Activated B cell treated with CpG ODN at 0.5 μM for 24 hours (primary cell): ENCODE measurements at regions not wholly inside any gene's neighbourhood (a gene's known extent, or its start where the extent isn't known, plus 50 kb on each side); places are given as distances from the start of the nearest gene placed in this dataset.

Experiments
- ATAC-seq: fragments of 200-7000 bp; cut with Tn5 transposase; one replicate; pipeline ENCODE4 v1.10.0; 2021; ENCODE audit warnings: low read depth, mild to moderate bottlenecking, moderate library complexity
- CTCF ChIA-PET: fragments of 350-600 bp; sonication (Branson Sonifier 250); formaldehyde crosslinking; loops from one replicate; lab custom pipeline; 2021; ENCODE audit warnings: antibody characterized with exemption; lab: Charles Lee
- POLR2A ChIA-PET: fragments of 350-600 bp; sonication (Branson Sonifier 250); formaldehyde crosslinking; loops from one replicate; lab custom pipeline; 2021; ENCODE audit warnings: antibody characterized with exemption; lab: Charles Lee
- DNase-seq: peaks from one replicate; pipeline ENCODE4 v3.0.0; 2022
- H3K27ac Mint-ChIP-seq: one replicate; pipeline ENCODE4 v1.8.0; 2020; ENCODE audit warnings: mixed read lengths
- H3K27me3 Mint-ChIP-seq: one replicate; pipeline ENCODE4 v1.8.0; 2021; ENCODE audit warnings: mixed read lengths
- H3K36me3 Mint-ChIP-seq: one replicate; pipeline ENCODE4 v1.8.0; 2021; ENCODE audit warnings: low read depth, mixed read lengths
- H3K4me1 Mint-ChIP-seq: one replicate; pipeline ENCODE4 v1.8.0; 2021; ENCODE audit warnings: mixed read lengths
- H3K4me3 Mint-ChIP-seq: one replicate; pipeline ENCODE4 v1.8.0; 2020; ENCODE audit warnings: mild to moderate bottlenecking, mixed read lengths
- H3K9me3 Mint-ChIP-seq: one replicate; pipeline ENCODE4 v1.8.0; 2020; ENCODE audit warnings: mixed read lengths
- intact Hi-C: fragments of 100-400 bp; cut with micrococcal nuclease; formaldehyde crosslinking; loops from one replicate; pipeline ENCODE4 v1.15.1; 2024
- TF ChIP-seq, protein P1 (sequence below): fragments of 200-600 bp; IDR thresholded peaks from one replicate; pipeline ENCODE4 v1.8.0; 2022; ENCODE audit warnings: antibody characterized with exemption, mild to moderate bottlenecking

- intact Hi-C loops, result no loop called here
- Mint-ChIP-seq H3K27me3 (no peaks in the 10 kb centered on the region), H3K9me3 (peaks cover 5% of the 10 kb centered on the region), H3K27ac (no peak overlapping the region), H3K36me3 (no peaks in the 10 kb centered on the region), H3K4me1 (no peaks in the 10 kb centered on the region), H3K4me3 (no peak overlapping the region)
- ChIA-PET CTCF (no interaction called here), POLR2A (no interaction called here)
- ATAC-seq, result no peak
- TF ChIP-seq, protein P1, sequence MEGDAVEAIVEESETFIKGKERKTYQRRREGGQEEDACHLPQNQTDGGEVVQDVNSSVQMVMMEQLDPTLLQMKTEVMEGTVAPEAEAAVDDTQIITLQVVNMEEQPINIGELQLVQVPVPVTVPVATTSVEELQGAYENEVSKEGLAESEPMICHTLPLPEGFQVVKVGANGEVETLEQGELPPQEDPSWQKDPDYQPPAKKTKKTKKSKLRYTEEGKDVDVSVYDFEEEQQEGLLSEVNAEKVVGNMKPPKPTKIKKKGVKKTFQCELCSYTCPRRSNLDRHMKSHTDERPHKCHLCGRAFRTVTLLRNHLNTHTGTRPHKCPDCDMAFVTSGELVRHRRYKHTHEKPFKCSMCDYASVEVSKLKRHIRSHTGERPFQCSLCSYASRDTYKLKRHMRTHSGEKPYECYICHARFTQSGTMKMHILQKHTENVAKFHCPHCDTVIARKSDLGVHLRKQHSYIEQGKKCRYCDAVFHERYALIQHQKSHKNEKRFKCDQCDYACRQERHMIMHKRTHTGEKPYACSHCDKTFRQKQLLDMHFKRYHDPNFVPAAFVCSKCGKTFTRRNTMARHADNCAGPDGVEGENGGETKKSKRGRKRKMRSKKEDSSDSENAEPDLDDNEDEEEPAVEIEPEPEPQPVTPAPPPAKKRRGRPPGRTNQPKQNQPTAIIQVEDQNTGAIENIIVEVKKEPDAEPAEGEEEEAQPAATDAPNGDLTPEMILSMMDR, result no peak
- no peak for DNase-seq
Measured at GRCh38 chr14:25430808-25431207, 380.9 kb upstream of the STXBP6 start.

DNA sequence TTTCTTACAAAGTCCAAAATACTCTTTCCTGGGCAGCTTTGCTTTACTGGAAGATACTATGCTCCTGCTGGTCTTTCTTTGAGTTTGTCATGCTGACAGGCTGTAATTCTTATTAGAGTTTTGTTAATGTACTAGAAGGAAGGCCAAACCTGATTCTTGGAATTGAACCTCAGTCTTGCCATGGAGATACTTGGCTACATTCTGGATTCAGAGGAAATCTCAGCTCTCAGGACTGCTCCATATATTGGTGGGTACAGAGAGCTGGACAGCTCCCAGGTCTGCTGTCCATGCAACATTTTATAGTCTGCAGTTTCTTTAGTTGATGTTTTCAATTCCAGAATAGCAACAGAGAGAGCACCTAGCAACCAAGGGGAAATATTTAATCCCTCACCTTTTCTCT is 363.1 kb upstream of the STXBP6 start:
- H3K27me3 Mint-ChIP-seq, result no peaks in the 10 kb centered on the region
- no peak overlapping the region for H3K27ac Mint-ChIP-seq
- TF ChIP-seq, protein P1, result no peak
- no peaks in the 10 kb centered on the region for H3K36me3 Mint-ChIP-seq
- DNase-seq (no peak), ATAC-seq (no peak)
- H3K4me3 Mint-ChIP-seq, result no peak overlapping the region
- POLR2A ChIA-PET, result no interaction called here
- H3K9me3 Mint-ChIP-seq, result no peaks in the 10 kb centered on the region
- no peaks in the 10 kb centered on the region for H3K4me1 Mint-ChIP-seq
- intact Hi-C loops, result no loop called here
- CTCF ChIA-PET, result interaction anchor here (1.0 kb wide), 1 partner anchor 702 kb away, joined by 3 read pairs; no protein-coding TSS in a partner anchor

DNA sequence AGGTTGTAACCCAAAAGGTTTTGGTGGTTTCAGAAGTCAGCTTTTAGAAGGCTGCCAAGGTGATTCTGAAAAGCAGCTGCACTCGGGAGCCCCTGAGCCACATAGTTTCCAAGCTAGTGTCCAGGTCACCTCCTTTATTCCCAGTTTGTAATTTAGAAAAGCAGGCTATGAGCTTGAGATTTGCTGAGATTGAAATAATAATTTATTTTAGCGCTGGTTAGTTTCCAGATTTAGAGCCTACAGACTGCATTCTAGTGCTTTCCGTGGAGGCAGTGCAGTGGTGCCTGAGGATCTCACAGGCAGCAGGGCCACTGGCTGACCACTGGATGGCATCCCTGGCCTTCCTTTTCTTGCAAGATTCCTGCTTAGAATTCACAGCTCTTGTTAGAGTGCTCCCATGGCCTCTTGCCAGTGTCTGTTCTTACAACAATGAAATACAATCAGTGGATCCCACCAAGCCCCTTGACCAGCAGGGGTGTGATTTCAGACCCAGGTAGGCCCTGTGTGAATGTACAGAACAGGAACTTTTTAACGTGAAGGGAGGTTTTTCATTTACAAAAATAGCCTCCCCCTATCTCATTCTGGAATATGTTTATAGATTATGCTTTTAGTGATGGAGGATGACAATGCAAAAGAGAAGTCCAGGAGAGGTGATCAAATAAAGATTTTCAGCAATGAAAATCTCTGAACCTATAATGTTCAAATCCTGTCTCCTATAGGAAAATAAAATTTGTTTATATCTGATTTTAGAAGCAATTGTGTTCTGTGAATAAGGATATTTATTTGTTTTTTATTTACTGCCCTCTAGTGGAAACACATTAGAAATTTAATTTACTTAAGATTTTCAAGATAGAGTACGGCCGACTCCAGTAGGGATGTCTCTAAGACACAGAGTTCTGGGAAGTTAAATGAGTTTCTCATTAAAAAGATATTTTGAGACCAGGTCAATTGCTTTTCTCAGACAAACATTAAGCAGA is 362.1 kb upstream of the STXBP6 start:
- TF ChIP-seq, protein P1, result no peak
- CTCF ChIA-PET, result interaction anchor here (1.0 kb wide), 1 partner anchor 701 kb away, joined by 3 read pairs; no protein-coding TSS in a partner anchor
- Mint-ChIP-seq H3K27ac (no peak overlapping the region), H3K36me3 (no peaks in the 10 kb centered on the region), H3K4me1 (no peaks in the 10 kb centered on the region), H3K4me3 (no peak overlapping the region), H3K27me3 (no peaks in the 10 kb centered on the region), H3K9me3 (no peaks in the 10 kb centered on the region)
- no peak for DNase-seq
- no peak for ATAC-seq
- intact Hi-C loops, result no loop called here
- POLR2A ChIA-PET, result no interaction called here

GRCh38 chr14:25406818-25407217 is 356.9 kb upstream of the STXBP6 start:
- Mint-ChIP-seq H3K36me3 (no peaks in the 10 kb centered on the region), H3K27ac (no peak overlapping the region), H3K4me3 (no peak overlapping the region), H3K9me3 (no peaks in the 10 kb centered on the region), H3K27me3 (no peaks in the 10 kb centered on the region), H3K4me1 (no peaks in the 10 kb centered on the region)
- no peak for ATAC-seq
- intact Hi-C loops, result no loop called here
- CTCF ChIA-PET, result no interaction called here
- DNase-seq, result no peak
- TF ChIP-seq, protein P1, result no peak
- POLR2A ChIA-PET, result no interaction called here

GRCh38 chr14:25400607-25401206 is 350.8 kb upstream of the STXBP6 start:
- ChIA-PET POLR2A (no interaction called here), CTCF (no interaction called here)
- H3K27me3 Mint-ChIP-seq, result peaks cover 1% of the 10 kb centered on the region
- TF ChIP-seq, protein P1, result peak; percentile 16
- H3K9me3 Mint-ChIP-seq, result no peaks in the 10 kb centered on the region
- DNase-seq (no peak), ATAC-seq (no peak)
- no peak overlapping the region for H3K4me3 Mint-ChIP-seq
- no peak overlapping the region for H3K27ac Mint-ChIP-seq
- intact Hi-C loops, result no loop called here
- no peaks in the 10 kb centered on the region for H3K36me3 Mint-ChIP-seq
- no peaks in the 10 kb centered on the region for H3K4me1 Mint-ChIP-seq
